ENCODE measurements at regions not wholly inside any gene's neighbourhood (a gene's known extent, or its start where the extent isn't known, plus 50 kb on each side); places are given as distances from the start of the nearest gene placed in this dataset.

DNA sequence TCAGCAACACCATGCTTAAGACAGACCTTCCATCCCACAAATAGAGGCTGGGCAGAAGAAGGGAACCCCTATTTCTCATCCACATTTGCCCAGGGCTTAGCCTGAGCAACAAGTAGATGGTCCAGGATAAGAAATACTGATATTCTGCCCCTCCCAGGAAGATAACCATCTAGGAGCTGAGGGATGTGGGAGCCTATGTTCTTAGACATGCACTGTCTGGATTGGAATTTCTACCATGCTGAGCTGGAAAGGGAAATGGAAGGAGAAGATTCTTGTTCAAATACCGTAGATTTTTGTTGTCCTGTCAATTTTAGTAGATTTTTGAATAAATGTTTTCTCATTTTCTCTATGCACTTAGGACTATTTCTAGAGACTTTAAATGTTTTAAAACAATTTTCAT is 450.7 kb upstream of the SEMA6D start:
- TF ChIP-seq, protein P1, sequence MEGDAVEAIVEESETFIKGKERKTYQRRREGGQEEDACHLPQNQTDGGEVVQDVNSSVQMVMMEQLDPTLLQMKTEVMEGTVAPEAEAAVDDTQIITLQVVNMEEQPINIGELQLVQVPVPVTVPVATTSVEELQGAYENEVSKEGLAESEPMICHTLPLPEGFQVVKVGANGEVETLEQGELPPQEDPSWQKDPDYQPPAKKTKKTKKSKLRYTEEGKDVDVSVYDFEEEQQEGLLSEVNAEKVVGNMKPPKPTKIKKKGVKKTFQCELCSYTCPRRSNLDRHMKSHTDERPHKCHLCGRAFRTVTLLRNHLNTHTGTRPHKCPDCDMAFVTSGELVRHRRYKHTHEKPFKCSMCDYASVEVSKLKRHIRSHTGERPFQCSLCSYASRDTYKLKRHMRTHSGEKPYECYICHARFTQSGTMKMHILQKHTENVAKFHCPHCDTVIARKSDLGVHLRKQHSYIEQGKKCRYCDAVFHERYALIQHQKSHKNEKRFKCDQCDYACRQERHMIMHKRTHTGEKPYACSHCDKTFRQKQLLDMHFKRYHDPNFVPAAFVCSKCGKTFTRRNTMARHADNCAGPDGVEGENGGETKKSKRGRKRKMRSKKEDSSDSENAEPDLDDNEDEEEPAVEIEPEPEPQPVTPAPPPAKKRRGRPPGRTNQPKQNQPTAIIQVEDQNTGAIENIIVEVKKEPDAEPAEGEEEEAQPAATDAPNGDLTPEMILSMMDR (IDR thresholded peaks at IDR 0.05), result no peak
- TF ChIP-seq POLR2A (IDR thresholded peaks at IDR 0.05), result no peak

Measured in body of pancreas (tissue), 4 donors.